NOMO-1 treated with DMSO at 0.1 percent for 48 hours (cell line): ENCODE measurements at regions not wholly inside any gene's neighbourhood (a gene's known extent, or its start where the extent isn't known, plus 50 kb on each side); places are given as distances from the start of the nearest gene placed in this dataset.
"Not testable (repeated sequence)": the region's sequence is repeated elsewhere in the genome, so short reads cannot be mapped to it uniquely, and the experiment has no call there.

Experiments
- DNase-seq: peaks from one replicate; lab custom pipeline; 2025; ENCODE audit not compliant: unreplicated experiment; lab: John Stamatoyannopoulos, UW

- DNase-seq, result no peak
Measured at GRCh38 chr3:166688665-166689064, 691.4 kb downstream of the ZBBX start.

- no peak for DNase-seq
Measured at GRCh38 chr3:166685246-166685645, 694.9 kb downstream of the ZBBX start.

GRCh38 chr3:166684077-166684476 lies 696.0 kb downstream of the ZBBX start:
- not testable (repeated sequence) for DNase-seq

GRCh38 chr3:166669781-166670180 lies 710.3 kb downstream of the ZBBX start:
- no peak for DNase-seq

GRCh38 chr3:166663194-166663593 lies 716.9 kb downstream of the ZBBX start:
- DNase-seq, result no peak

- no peak for DNase-seq
Measured at GRCh38 chr3:166661621-166662020, 718.5 kb downstream of the ZBBX start.

- no peak for DNase-seq
Measured at GRCh38 chr3:166660962-166661361, 719.1 kb downstream of the ZBBX start.

GRCh38 chr3:166637984-166638530 lies 742.0 kb downstream of the ZBBX start:
- no peak for DNase-seq

- peak; percentile 88 for DNase-seq
Measured at GRCh38 chr3:166634091-166634746, 745.9 kb downstream of the ZBBX start.

GRCh38 chr3:166630190-166630589 lies 749.9 kb downstream of the ZBBX start:
- no peak for DNase-seq

GRCh38 chr3:166613365-166613764 lies 766.7 kb downstream of the ZBBX start:
- no peak for DNase-seq

GRCh38 chr3:166612761-166613160 lies 767.3 kb downstream of the ZBBX start:
- DNase-seq, result not testable (repeated sequence)

- DNase-seq, result no peak
Measured at GRCh38 chr3:166607933-166608521, 770.8 kb upstream of the BCHE start.

GRCh38 chr3:166606988-166607387 lies 769.8 kb upstream of the BCHE start:
- no peak for DNase-seq

GRCh38 chr3:166593776-166594175 lies 756.6 kb upstream of the BCHE start:
- DNase-seq, result no peak

GRCh38 chr3:166582236-166582635 lies 745.0 kb upstream of the BCHE start:
- DNase-seq, result no peak

- DNase-seq, result no peak
Measured at GRCh38 chr3:166580561-166580960, 743.3 kb upstream of the BCHE start.

GRCh38 chr3:166575161-166575560 lies 737.9 kb upstream of the BCHE start:
- no peak for DNase-seq

- DNase-seq, result not testable (repeated sequence)
Measured at GRCh38 chr3:166571686-166572085, 734.5 kb upstream of the BCHE start.

GRCh38 chr3:166570102-166570501 lies 732.9 kb upstream of the BCHE start:
- no peak for DNase-seq

- DNase-seq, result no peak
Measured at GRCh38 chr3:166569589-166569988, 732.4 kb upstream of the BCHE start.

GRCh38 chr3:166560253-166560652 lies 723.0 kb upstream of the BCHE start:
- DNase-seq, result no peak

GRCh38 chr3:166556955-166557354 lies 719.7 kb upstream of the BCHE start:
- no peak for DNase-seq
